ENCODE measurements at regions not wholly inside any gene's neighbourhood (a gene's known extent, or its start where the extent isn't known, plus 50 kb on each side); places are given as distances from the start of the nearest gene placed in this dataset.

DNA sequence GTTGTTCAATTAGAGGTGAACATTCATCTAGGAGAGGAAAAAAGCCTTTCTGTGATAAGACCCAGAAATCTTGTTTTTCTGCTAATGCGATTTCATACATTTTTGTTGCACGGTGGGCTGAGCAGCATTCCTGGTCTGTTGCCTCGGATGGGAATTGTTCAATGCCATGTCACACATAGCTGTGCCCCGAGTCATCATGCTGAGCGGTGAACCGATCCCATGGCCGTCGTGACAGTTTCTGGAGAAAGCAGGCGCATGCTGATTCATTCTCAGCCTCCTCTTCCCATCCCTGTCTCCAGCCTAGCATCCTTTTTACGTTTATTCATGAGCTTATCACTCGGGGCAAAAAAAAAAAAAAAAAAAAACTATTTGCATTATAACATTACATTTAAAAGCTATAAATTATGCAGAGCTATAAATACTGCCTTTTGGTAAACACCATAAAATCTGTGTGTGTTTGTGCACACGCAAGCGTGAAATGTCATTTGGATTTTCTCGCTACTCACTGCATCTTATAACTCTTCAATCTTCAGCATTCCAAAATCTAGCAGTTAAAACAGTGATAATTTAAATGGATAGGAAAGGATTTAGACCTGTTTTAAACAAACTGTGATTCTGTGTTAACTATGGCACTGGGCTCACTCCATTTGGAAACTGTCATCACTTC lies 58.9 kb upstream of the IFNGR1 start:
- no peak for ATAC-seq
- Histone ChIP-seq H3K27me3 (ENCODE audit: low read depth) (no peaks in the 10 kb centered on the region), H3K4me1 (no peaks in the 10 kb centered on the region), H3K36me3 (no peaks in the 10 kb centered on the region), H3K9me3 (no peaks in the 10 kb centered on the region), H3K4me3 (no peak overlapping the region), H3K27ac (no peak overlapping the region)
- intact Hi-C loops (cut with DNase I) = no loop called here
- no peak for DNase-seq
- TF ChIP-seq, protein P1, sequence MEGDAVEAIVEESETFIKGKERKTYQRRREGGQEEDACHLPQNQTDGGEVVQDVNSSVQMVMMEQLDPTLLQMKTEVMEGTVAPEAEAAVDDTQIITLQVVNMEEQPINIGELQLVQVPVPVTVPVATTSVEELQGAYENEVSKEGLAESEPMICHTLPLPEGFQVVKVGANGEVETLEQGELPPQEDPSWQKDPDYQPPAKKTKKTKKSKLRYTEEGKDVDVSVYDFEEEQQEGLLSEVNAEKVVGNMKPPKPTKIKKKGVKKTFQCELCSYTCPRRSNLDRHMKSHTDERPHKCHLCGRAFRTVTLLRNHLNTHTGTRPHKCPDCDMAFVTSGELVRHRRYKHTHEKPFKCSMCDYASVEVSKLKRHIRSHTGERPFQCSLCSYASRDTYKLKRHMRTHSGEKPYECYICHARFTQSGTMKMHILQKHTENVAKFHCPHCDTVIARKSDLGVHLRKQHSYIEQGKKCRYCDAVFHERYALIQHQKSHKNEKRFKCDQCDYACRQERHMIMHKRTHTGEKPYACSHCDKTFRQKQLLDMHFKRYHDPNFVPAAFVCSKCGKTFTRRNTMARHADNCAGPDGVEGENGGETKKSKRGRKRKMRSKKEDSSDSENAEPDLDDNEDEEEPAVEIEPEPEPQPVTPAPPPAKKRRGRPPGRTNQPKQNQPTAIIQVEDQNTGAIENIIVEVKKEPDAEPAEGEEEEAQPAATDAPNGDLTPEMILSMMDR (IDR thresholded peaks at IDR 0.05) = no peak

DNA sequence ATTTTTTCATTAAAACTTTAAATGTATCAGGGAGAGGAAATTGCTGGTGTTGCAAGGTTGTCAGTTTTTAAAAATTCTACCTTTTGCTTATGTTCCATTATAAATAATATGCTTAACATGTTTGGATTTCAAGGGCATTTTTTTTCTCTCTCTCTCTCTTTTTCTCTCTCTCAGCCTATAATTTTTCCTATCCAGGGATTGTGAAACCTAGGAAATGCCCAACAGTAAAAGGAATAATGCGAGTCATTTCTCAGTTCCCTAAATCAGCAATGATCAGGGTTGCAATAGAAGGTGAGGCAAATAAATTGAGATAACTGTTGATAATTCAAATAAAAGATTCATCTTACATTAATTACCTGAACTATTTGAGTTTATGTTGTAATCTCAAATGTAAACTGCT lies 53.2 kb upstream of the IFNGR1 start:
- intact Hi-C loops (cut with DNase I) = no loop called here

DNA sequence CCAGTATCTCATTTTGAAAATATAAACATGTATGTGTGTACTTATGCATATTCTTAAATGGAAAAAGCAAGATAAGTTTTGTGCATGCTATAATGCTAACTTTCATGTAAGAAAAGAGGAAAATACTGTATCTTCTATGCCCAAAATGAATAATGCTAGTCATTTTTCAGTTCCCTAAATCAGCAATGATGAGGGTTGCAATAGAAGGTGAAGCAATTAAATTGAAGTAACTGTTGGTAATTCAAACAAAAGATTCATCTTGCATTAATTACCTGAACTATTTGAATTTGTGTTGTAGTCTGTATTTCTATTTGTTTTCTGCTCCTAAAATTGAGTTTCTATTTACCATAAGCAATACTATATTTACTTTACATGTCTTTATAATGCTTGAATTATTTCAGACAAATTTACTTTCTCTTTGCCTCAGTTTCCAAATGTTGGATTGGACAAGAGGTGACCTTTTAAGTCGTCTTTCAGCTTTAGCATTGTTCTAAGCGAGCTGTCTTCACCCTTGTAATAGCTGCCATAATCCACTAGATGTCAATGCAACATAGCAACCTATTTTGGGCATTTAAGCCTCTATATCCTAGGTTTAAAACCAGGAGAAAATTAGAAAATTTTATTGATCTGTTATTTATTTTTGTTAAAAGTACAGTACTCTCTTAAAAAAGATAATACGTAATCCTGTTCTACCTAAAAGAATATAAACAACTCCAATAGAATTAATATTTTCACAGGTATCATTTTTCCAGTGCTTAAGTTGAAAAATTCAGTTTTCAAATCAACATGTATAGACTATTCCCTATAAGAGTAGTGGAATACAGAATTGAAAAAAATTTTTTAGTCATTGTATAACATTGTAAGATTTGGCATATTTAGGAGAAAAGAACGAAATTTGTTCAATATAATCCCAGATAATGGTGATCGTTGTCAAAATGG lies 52.3 kb upstream of the IFNGR1 start:
- Histone ChIP-seq H3K27ac (no peak overlapping the region), H3K36me3 (no peaks in the 10 kb centered on the region), H3K4me3 (no peak overlapping the region), H3K27me3 (ENCODE audit: low read depth) (no peaks in the 10 kb centered on the region), H3K9me3 (no peaks in the 10 kb centered on the region), H3K4me1 (peaks cover 6% of the 10 kb centered on the region)
- ATAC-seq (peak; percentile 68 to 88), DNase-seq (no peak)
- intact Hi-C loops (cut with DNase I) = no loop called here
- TF ChIP-seq, protein P1 (IDR thresholded peaks at IDR 0.05) = peak; percentile 86

More for the DNA sequence above, 53.2 kb upstream of the IFNGR1 start:
- H3K9me3 ChIP-seq = no peaks in the 10 kb centered on the region
- no peak overlapping the region for H3K27ac ChIP-seq
- TF ChIP-seq, protein P1 (IDR thresholded peaks at IDR 0.05) = no peak
- H3K36me3 ChIP-seq = no peaks in the 10 kb centered on the region
- no peaks in the 10 kb centered on the region for H3K27me3 ChIP-seq (ENCODE audit: low read depth)
- H3K4me3 ChIP-seq = no peak overlapping the region
- no peak for DNase-seq
- ATAC-seq = no peak
- peaks cover 6% of the 10 kb centered on the region for H3K4me1 ChIP-seq

DNA sequence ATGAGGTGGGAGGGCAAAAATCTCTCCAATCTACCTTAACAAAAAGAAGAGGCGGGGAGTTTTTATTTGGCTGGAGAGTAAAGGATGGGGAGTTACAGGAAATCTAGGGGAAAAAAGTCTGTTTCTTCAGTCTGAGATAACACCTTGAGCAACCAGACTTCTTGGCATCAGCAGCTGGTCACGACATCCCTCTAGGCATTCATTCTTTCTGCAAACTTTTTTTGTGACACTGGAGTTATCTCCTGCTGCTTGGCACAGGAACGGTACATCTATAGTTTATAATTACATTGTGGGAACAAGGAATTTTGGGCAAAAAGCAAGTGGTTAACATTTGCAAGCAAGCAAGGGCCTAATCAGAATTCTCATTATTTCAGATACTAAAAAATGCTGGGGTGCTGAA lies 50.6 kb upstream of the IFNGR1 start:
- H3K27me3 ChIP-seq (ENCODE audit: low read depth) = no peaks in the 10 kb centered on the region
- H3K27ac ChIP-seq = no peak overlapping the region
- TF ChIP-seq, protein P1 (IDR thresholded peaks at IDR 0.05) = no peak
- ATAC-seq = no peak
- H3K4me3 ChIP-seq = no peak overlapping the region
- peaks cover 6% of the 10 kb centered on the region for H3K4me1 ChIP-seq
- no peaks in the 10 kb centered on the region for H3K9me3 ChIP-seq
- DNase-seq = no peak
- H3K36me3 ChIP-seq = no peaks in the 10 kb centered on the region
- intact Hi-C loops (cut with DNase I) = no loop called here

DNA sequence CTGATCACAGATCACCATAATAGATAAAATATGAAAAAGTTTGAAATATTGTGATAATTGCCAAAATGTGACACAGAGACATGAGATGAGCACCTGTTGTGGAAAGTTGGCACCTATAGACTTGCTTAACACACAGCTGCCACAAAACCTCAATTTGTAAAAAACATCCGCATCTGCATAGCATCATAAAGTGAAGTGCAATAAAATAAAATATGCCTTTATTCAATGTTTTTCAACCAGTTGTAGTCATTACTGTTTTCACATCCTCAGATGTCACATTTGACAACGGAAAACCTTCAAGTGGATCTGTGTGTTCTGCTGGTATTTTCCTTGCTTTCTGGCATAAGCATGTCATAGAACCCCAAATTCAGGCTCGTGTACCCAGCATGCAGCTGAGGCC lies 50.2 kb upstream of the IFNGR1 start:
- no peaks in the 10 kb centered on the region for H3K27me3 ChIP-seq (ENCODE audit: low read depth)
- H3K4me1 ChIP-seq = peaks cover 6% of the 10 kb centered on the region
- TF ChIP-seq, protein P1 (IDR thresholded peaks at IDR 0.05) = no peak
- intact Hi-C loops (cut with DNase I) = no loop called here
- no peaks in the 10 kb centered on the region for H3K36me3 ChIP-seq
- no peak for ATAC-seq
- no peaks in the 10 kb centered on the region for H3K9me3 ChIP-seq
- H3K4me3 ChIP-seq = no peak overlapping the region
- no peak overlapping the region for H3K27ac ChIP-seq
- DNase-seq = no peak

Measured in lower lobe of right lung (tissue), 2 donors.